GM23338 (cell line): ENCODE measurements at regions not wholly inside any gene's neighbourhood (a gene's known extent, or its start where the extent isn't known, plus 50 kb on each side); places are given as distances from the start of the nearest gene placed in this dataset.

Source experiments
- ATAC-seq: fragments of 200-7000 bp; cut with Tn5 transposase; 3 replicates; pipeline ENCODE4 v1.9.1; 2020
- DNase-seq: peaks from one replicate; pipeline ENCODE4 v3.0.0-alpha.2; 2015; ENCODE audit warnings: low spot score
- H2AFZ ChIP-seq: fragments of 200-600 bp; sonication (generic); 2 replicates; pipeline ENCODE4 v1.8.0; 2016; ENCODE audit warnings: antibody characterized with exemption, mild to moderate bottlenecking, moderate library complexity
- H3F3A ChIP-seq: fragments of 200-600 bp; sonication (generic); replicated peaks from 2 replicates; pipeline ENCODE4 v1.8.0; 2017; ENCODE audit warnings: antibody characterized with exemption, mixed run types, low read depth
- H3K27ac ChIP-seq: fragments of 200-600 bp; sonication (generic); 2 replicates; pipeline ENCODE4 v1.6.1; 2016; ENCODE audit warnings: low read depth
- H3K27me3 ChIP-seq: fragments of 200-600 bp; sonication (generic); 2 replicates; pipeline ENCODE4 v1.8.0; 2016; ENCODE audit warnings: mild to moderate bottlenecking, mixed run types, moderate library complexity; ENCODE audit not compliant: insufficient read depth
- H3K36me3 ChIP-seq: fragments of 200-600 bp; sonication (generic); 2 replicates; pipeline ENCODE4 v1.8.0; 2016; ENCODE audit warnings: mild to moderate bottlenecking; ENCODE audit not compliant: insufficient read depth
- H3K4me1 ChIP-seq: fragments of 200-600 bp; sonication (generic); 2 replicates; pipeline ENCODE4 v1.8.0; 2016; ENCODE audit warnings: mild to moderate bottlenecking, moderate library complexity; ENCODE audit not compliant: insufficient read depth
- H3K4me2 ChIP-seq: fragments of 200-600 bp; sonication (generic); 2 replicates; pipeline ENCODE4 v1.7.1; 2017; ENCODE audit warnings: mixed run types
- H3K4me3 ChIP-seq: fragments of 200-600 bp; sonication (generic); 2 replicates; pipeline ENCODE4 v1.6.1; 2016; ENCODE audit warnings: mixed run types
- H3K79me2 ChIP-seq: fragments of 200-600 bp; sonication (generic); replicated peaks from 2 replicates; pipeline ENCODE4 v1.8.0; 2017; ENCODE audit warnings: mild to moderate bottlenecking; ENCODE audit not compliant: insufficient read depth
- H3K9me2 ChIP-seq: fragments of 200-600 bp; sonication (generic); 2 replicates; pipeline ENCODE4 v1.8.0; 2017; ENCODE audit not compliant: insufficient read depth
- H4K20me1 ChIP-seq: fragments of 200-600 bp; sonication (generic); replicated peaks from 2 replicates; pipeline ENCODE4 v1.8.0; 2017; ENCODE audit warnings: mild to moderate bottlenecking; ENCODE audit not compliant: insufficient read depth
- H3K27ac Mint-ChIP-seq: 2 replicates; pipeline ENCODE4 v1.8.0; 2020; ENCODE audit warnings: inconsistent platforms, mild to moderate bottlenecking, moderate library complexity, mixed read lengths
- H3K27me3 Mint-ChIP-seq: 3 replicates; pipeline ENCODE4 v1.8.0; 2022; ENCODE audit warnings: low read depth, mild to moderate bottlenecking, moderate library complexity, mixed read lengths, inconsistent platforms; ENCODE audit not compliant: insufficient read depth, poor library complexity
- H3K36me3 Mint-ChIP-seq: 3 replicates; pipeline ENCODE4 v1.8.0; 2021; ENCODE audit warnings: low read depth, mild to moderate bottlenecking, inconsistent platforms, moderate library complexity, mixed read lengths
- H3K4me1 Mint-ChIP-seq: 3 replicates; pipeline ENCODE4 v1.8.0; 2020; ENCODE audit warnings: mild to moderate bottlenecking, inconsistent platforms, mixed read lengths
- H3K4me3 Mint-ChIP-seq: 3 replicates; pipeline ENCODE4 v1.8.0; 2021; ENCODE audit warnings: moderate library complexity, mild to moderate bottlenecking, inconsistent platforms, mixed read lengths
- H3K9me3 Mint-ChIP-seq: 3 replicates; pipeline ENCODE4 v1.8.0; 2020; ENCODE audit warnings: moderate library complexity, mild to moderate bottlenecking, inconsistent platforms, mixed read lengths
- CREB1 ChIP-seq: fragments of 250-450 bp; sonication (Bioruptor Pico); IDR thresholded peaks from 2 replicates; pipeline ENCODE4 v1.5.0; 2020; ENCODE audit warnings: low read depth, mild to moderate bottlenecking, moderate library complexity
- CTCF ChIP-seq, 2 experiments: fragments of 200-600 bp in 1 of 2; sonication (generic) in 1 of 2; conservative IDR thresholded peaks; 2 replicates each; pipeline versions ENCODE4 v1.5.1 to v1.6.1; 2016 to 2017; ENCODE audit warnings: antibody characterized with exemption in 2 of 2, low read depth in 2 of 2, mild to moderate bottlenecking in 2 of 2, moderate library complexity in 1 of 2
- ETS1 ChIP-seq: IDR thresholded peaks from 2 replicates; pipeline ENCODE4 v1.6.1; 2016; ENCODE audit warnings: antibody characterized with exemption
- EZH2phosphoT487 ChIP-seq: fragments of 200-600 bp; sonication (generic); IDR thresholded peaks from one replicate; pipeline ENCODE4 v1.8.1; 2018; ENCODE audit warnings: antibody characterized with exemption; ENCODE audit not compliant: unreplicated experiment
- JUNB ChIP-seq: IDR thresholded peaks from one replicate; pipeline ENCODE4 v1.6.1; 2016; ENCODE audit warnings: antibody characterized with exemption; ENCODE audit not compliant: unreplicated experiment
- NANOG ChIP-seq: IDR thresholded peaks from 2 replicates; pipeline ENCODE4 v1.6.1; 2016; ENCODE audit warnings: antibody characterized with exemption, borderline replicate concordance
- POLR2AphosphoS5 ChIP-seq: IDR thresholded peaks from 2 replicates; pipeline ENCODE4 v1.6.1; 2016; ENCODE audit warnings: antibody characterized with exemption, low read depth
- REST ChIP-seq: IDR thresholded peaks from one replicate; pipeline ENCODE4 v1.6.1; 2018; ENCODE audit warnings: antibody characterized with exemption; ENCODE audit not compliant: unreplicated experiment
- STAT1 ChIP-seq: IDR thresholded peaks from one replicate; pipeline ENCODE4 v1.6.1; 2016; ENCODE audit warnings: antibody characterized with exemption; ENCODE audit not compliant: unreplicated experiment
- ZNF114 ChIP-seq: fragments of 250-450 bp; sonication (Bioruptor Pico); IDR thresholded peaks from 2 replicates; pipeline ENCODE4 v1.5.0; 2020; ENCODE audit warnings: mild to moderate bottlenecking, moderate library complexity
- ZNF331 ChIP-seq: fragments of 250-450 bp; sonication (Bioruptor Pico); IDR thresholded peaks from 2 replicates; pipeline ENCODE4 v1.5.0; 2020; ENCODE audit warnings: low read depth, mild to moderate bottlenecking, moderate library complexity

GRCh38 chr4:146112389-146112788 is 63.1 kb upstream of the LSM6 start (continued):
- no peak for TF ChIP-seq REST

GRCh38 chr4:146110871-146111485 is 64.5 kb upstream of the LSM6 start:
- Mint-ChIP-seq H3K27me3 (no peaks in the 10 kb centered on the region), H3K9me3 (no peaks in the 10 kb centered on the region), H3K27ac (no peak overlapping the region), H3K4me1 (no peaks in the 10 kb centered on the region), H3K36me3 (no peaks in the 10 kb centered on the region), H3K4me3 (no peak overlapping the region)
- Histone ChIP-seq H3F3A (no peaks in the 10 kb centered on the region), H4K20me1 (no peaks in the 10 kb centered on the region), H3K4me2 (no peak overlapping the region), H3K27ac (no peak overlapping the region), H3K4me1 (no peaks in the 10 kb centered on the region), H2AFZ (no peak overlapping the region), H3K36me3 (no peaks in the 10 kb centered on the region), H3K4me3 (no peak overlapping the region), H3K9me2 (peaks cover 5% of the 10 kb centered on the region; the same call in 1 of the 2 replicates), H3K79me2 (no peaks in the 10 kb centered on the region), H3K27me3 (no peaks in the 10 kb centered on the region)
- DNase-seq (no peak), ATAC-seq (no peak)
- no peak for TF ChIP-seq CREB1 (CRISPR knock-in tag)
- TF ChIP-seq EZH2phosphoT487: no peak
- TF ChIP-seq ZNF114 (CRISPR knock-in tag): no peak
- TF ChIP-seq JUNB: no peak
- no peak for TF ChIP-seq POLR2AphosphoS5
- no peak for TF ChIP-seq ZNF331 (CRISPR knock-in tag)
- no peak for TF ChIP-seq CTCF (conservative IDR thresholded peaks at IDR 0.05; ENCODE audit: low read depth in 2 of 2)
- no peak for TF ChIP-seq NANOG
- TF ChIP-seq ETS1: no peak
- TF ChIP-seq STAT1: no peak
